DLD1 (cell line): ENCODE measurements at regions not wholly inside any gene's neighbourhood (a gene's known extent, or its start where the extent isn't known, plus 50 kb on each side); places are given as distances from the start of the nearest gene placed in this dataset.
"Not testable (repeated sequence)": the region's sequence is repeated elsewhere in the genome, so short reads cannot be mapped to it uniquely, and the experiment has no call there.

Experiments used
- in situ Hi-C: cut with HindIII; loops from 2 replicates; pipeline ENCODE4 v1.10.0; 2017; ENCODE audit warnings: low sequenced_read_pairs

GRCh38 chr13:98075048-98075447 is 67.8 kb upstream of the FARP1 start:
- in situ Hi-C loops: no loop called here

GRCh38 chr13:98076309-98076708 is 66.6 kb upstream of the FARP1 start:
- in situ Hi-C loops: not testable (repeated sequence)

- in situ Hi-C loops: loop anchor here (5.0 kb wide), 1 partner anchor 327 kb away; no protein-coding TSS in a partner anchor
These were observed 62.6 kb upstream of the FARP1 start for GRCh38 chr13:98080280-98080679.

- in situ Hi-C loops: loop anchor here (5.0 kb wide), 1 partner anchor 324 kb away; no protein-coding TSS in a partner anchor
These were observed 59.4 kb upstream of the FARP1 start for GRCh38 chr13:98083507-98083906.

- in situ Hi-C loops: loop anchor here (5.0 kb wide), 1 partner anchor 323 kb away; no protein-coding TSS in a partner anchor
These were observed 59.0 kb upstream of the FARP1 start for GRCh38 chr13:98083936-98084335.

GRCh38 chr13:98089246-98089645 is 53.6 kb upstream of the FARP1 start:
- in situ Hi-C loops: no loop called here

- in situ Hi-C loops: no loop called here
These were observed 50.0 kb upstream of the FARP1 start for GRCh38 chr13:98092888-98093287.
